Endodermal cell (in vitro differentiated cells): ENCODE measurements at regions not wholly inside any gene's neighbourhood (a gene's known extent, or its start where the extent isn't known, plus 50 kb on each side); places are given as distances from the start of the nearest gene placed in this dataset.

Experiments
- DNase-seq: peaks from one replicate; pipeline ENCODE4 v3.0.0-alpha.2; 2017
- H3K27ac ChIP-seq: 2 replicates; pipeline ENCODE4 v1.5.1; 2013; ENCODE audit warnings: mild to moderate bottlenecking, low read depth, low read length, moderate library complexity
- H3K27me3 ChIP-seq: 2 replicates; pipeline ENCODE4 v1.6.1; 2013; ENCODE audit warnings: mild to moderate bottlenecking, low read length, moderate library complexity; ENCODE audit not compliant: insufficient read depth, control insufficient read depth, poor library complexity, severe bottlenecking
- H3K36me3 ChIP-seq: 2 replicates; pipeline ENCODE4 v1.7.0; 2013; ENCODE audit warnings: mild to moderate bottlenecking, low read length, moderate library complexity; ENCODE audit not compliant: control insufficient read depth, insufficient read depth
- H3K4me1 ChIP-seq: one replicate; pipeline ENCODE4 v1.7.0; 2013; ENCODE audit warnings: low read length; ENCODE audit not compliant: control insufficient read depth, insufficient read depth
- H3K4me3 ChIP-seq: 2 replicates; pipeline ENCODE4 v1.5.1; 2013; ENCODE audit warnings: mild to moderate bottlenecking, low read length, moderate library complexity
- H3K9ac ChIP-seq: 2 replicates; pipeline ENCODE4 v1.6.1; 2013; ENCODE audit warnings: mild to moderate bottlenecking, low read length, moderate library complexity; ENCODE audit not compliant: poor library complexity, severe bottlenecking; ENCODE audit errors: extremely low read depth
- H3K9me3 ChIP-seq: 2 replicates; pipeline ENCODE4 v1.6.1; 2013; ENCODE audit warnings: mild to moderate bottlenecking, low read length, moderate library complexity; ENCODE audit not compliant: control insufficient read depth
- H3K27ac Mint-ChIP-seq: 2 replicates; pipeline ENCODE4 v1.8.0; 2020; ENCODE audit warnings: mixed read lengths
- H3K27me3 Mint-ChIP-seq: 2 replicates; pipeline ENCODE4 v1.8.0; 2021; ENCODE audit warnings: mild to moderate bottlenecking, mixed read lengths; ENCODE audit not compliant: insufficient read depth
- H3K36me3 Mint-ChIP-seq: 2 replicates; pipeline ENCODE4 v1.8.0; 2020; ENCODE audit warnings: low read depth, mixed read lengths
- H3K4me1 Mint-ChIP-seq: 2 replicates; pipeline ENCODE4 v1.8.0; 2020; ENCODE audit warnings: mixed read lengths
- H3K4me3 Mint-ChIP-seq: 2 replicates; pipeline ENCODE4 v1.8.0; 2020; ENCODE audit warnings: mild to moderate bottlenecking, moderate library complexity, mixed read lengths
- H3K9me3 Mint-ChIP-seq: 2 replicates; pipeline ENCODE4 v1.8.0; 2020; ENCODE audit warnings: mild to moderate bottlenecking, mixed read lengths
- WGBS, 2 experiments: methylation state at CpG; one replicate each; pipeline versions ENCODE4 v1.1.5 to v1.1.7; 2013; ENCODE audit warnings: missing lambda C conversion rate in 2 of 2, mixed read lengths in 1 of 2; ENCODE audit not compliant: insufficient coverage in 1 of 2, insufficient read length in 1 of 2; 5-methylcytosine and 5-hydroxymethylcytosine counted together
- TF ChIP-seq, protein P1 (sequence below): fragments of 200-600 bp; sonication (generic); conservative IDR thresholded peaks from 2 replicates; pipeline ENCODE4 v1.5.0; 2021; ENCODE audit warnings: antibody characterized with exemption, mild to moderate bottlenecking

GRCh38 chr2:181761175-181761574, 80.9 kb upstream of the NEUROD1 start:
- TF ChIP-seq, protein P1, sequence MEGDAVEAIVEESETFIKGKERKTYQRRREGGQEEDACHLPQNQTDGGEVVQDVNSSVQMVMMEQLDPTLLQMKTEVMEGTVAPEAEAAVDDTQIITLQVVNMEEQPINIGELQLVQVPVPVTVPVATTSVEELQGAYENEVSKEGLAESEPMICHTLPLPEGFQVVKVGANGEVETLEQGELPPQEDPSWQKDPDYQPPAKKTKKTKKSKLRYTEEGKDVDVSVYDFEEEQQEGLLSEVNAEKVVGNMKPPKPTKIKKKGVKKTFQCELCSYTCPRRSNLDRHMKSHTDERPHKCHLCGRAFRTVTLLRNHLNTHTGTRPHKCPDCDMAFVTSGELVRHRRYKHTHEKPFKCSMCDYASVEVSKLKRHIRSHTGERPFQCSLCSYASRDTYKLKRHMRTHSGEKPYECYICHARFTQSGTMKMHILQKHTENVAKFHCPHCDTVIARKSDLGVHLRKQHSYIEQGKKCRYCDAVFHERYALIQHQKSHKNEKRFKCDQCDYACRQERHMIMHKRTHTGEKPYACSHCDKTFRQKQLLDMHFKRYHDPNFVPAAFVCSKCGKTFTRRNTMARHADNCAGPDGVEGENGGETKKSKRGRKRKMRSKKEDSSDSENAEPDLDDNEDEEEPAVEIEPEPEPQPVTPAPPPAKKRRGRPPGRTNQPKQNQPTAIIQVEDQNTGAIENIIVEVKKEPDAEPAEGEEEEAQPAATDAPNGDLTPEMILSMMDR: no peak
- no peaks in the 10 kb centered on the region for H3K9me3 Mint-ChIP-seq
- H3K9me3 ChIP-seq: no peaks in the 10 kb centered on the region
- H3K4me3 Mint-ChIP-seq: no peak overlapping the region
- no peak overlapping the region for H3K9ac ChIP-seq
- no peak for DNase-seq
- no peaks in the 10 kb centered on the region for H3K27me3 ChIP-seq
- no peak overlapping the region for H3K27ac ChIP-seq
- H3K36me3 ChIP-seq: no peaks in the 10 kb centered on the region
- WGBS, 2 experiments: 87 to 94% methylated on average over 2 of the region's 2 CpGs
- no peak overlapping the region for H3K27ac Mint-ChIP-seq
- no peaks in the 10 kb centered on the region for H3K36me3 Mint-ChIP-seq
- H3K4me1 Mint-ChIP-seq: peaks cover 31% of the 10 kb centered on the region
- H3K4me1 ChIP-seq: peaks cover 24% of the 10 kb centered on the region
- no peaks in the 10 kb centered on the region for H3K27me3 Mint-ChIP-seq
- H3K4me3 ChIP-seq: no peak overlapping the region

DNA sequence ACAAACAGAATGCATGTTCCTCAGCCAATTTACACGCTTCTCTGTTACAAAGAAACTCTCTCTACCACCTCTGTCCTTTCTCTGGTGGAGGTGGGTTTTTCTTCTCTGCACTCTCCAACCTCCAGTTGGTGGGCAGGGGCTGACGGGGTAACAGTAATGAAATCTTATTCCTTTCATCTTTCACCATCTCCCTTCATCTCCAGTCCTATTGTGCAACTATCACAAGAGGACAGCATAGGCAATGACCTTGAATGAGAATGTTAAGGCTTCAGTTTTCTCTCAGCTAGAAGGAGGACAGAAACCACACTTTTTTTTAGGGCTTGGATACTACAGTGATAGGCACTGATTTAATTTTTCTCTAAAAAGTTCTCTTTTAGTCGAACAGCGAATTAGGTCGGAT, 81.7 kb upstream of the NEUROD1 start:
- 91 to 97% methylated on average over 3 to 5 of the region's 5 CpGs for WGBS, 2 experiments
- no peak overlapping the region for H3K27ac Mint-ChIP-seq
- H3K4me3 Mint-ChIP-seq: no peak overlapping the region
- no peak for DNase-seq
- no peaks in the 10 kb centered on the region for H3K36me3 Mint-ChIP-seq
- peaks cover 24% of the 10 kb centered on the region for H3K4me1 ChIP-seq
- no peaks in the 10 kb centered on the region for H3K27me3 ChIP-seq
- no peaks in the 10 kb centered on the region for H3K9me3 Mint-ChIP-seq
- H3K9me3 ChIP-seq: no peaks in the 10 kb centered on the region
- no peaks in the 10 kb centered on the region for H3K27me3 Mint-ChIP-seq
- H3K4me1 Mint-ChIP-seq: peaks cover 31% of the 10 kb centered on the region
- no peaks in the 10 kb centered on the region for H3K36me3 ChIP-seq
- H3K9ac ChIP-seq: no peak overlapping the region
- TF ChIP-seq, protein P1: no peak
- no peak overlapping the region for H3K27ac ChIP-seq
- no peak overlapping the region for H3K4me3 ChIP-seq

- Histone ChIP-seq H3K27ac (no peak overlapping the region), H3K4me1 (peaks cover 24% of the 10 kb centered on the region), H3K9ac (no peak overlapping the region), H3K36me3 (no peaks in the 10 kb centered on the region), H3K27me3 (no peaks in the 10 kb centered on the region), H3K4me3 (no peak overlapping the region), H3K9me3 (no peaks in the 10 kb centered on the region)
- Mint-ChIP-seq H3K36me3 (no peaks in the 10 kb centered on the region), H3K4me3 (no peak overlapping the region), H3K27me3 (no peaks in the 10 kb centered on the region), H3K27ac (no peak overlapping the region), H3K4me1 (peaks cover 31% of the 10 kb centered on the region), H3K9me3 (no peaks in the 10 kb centered on the region)
- WGBS, 2 experiments: 0 to 69% methylated on average over 1 to 5 of the region's 5 CpGs
- DNase-seq: no peak
- TF ChIP-seq, protein P1: no peak
These were observed 82.5 kb upstream of the NEUROD1 start for GRCh38 chr2:181762848-181763247.
